ENCODE measurements at regions not wholly inside any gene's neighbourhood (a gene's known extent, or its start where the extent isn't known, plus 50 kb on each side); places are given as distances from the start of the nearest gene placed in this dataset.
"Not testable (repeated sequence)": the region's sequence is repeated elsewhere in the genome, so short reads cannot be mapped to it uniquely, and the experiment has no call there.

DNA sequence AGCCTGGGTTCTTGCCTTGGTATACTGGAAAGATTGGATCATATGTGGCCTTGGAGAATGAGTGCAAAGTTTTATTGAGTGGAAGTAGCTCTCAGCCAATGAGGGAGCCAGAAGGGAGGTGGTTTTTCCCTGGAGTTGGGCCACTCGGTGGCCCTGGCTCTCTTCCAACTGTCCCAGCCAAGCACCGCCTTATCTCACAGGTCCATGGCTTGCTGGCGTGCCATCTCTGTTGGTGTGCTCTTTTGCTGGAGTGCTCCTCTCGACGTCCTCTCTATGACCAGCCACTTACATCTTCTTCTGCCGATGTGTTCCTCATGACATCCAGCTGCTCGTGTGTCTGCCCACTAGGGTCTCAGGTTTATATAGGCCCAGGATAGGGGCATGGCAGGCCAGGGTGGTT, 505.9 kb upstream of the SYNCRIP start:
- no peaks in the 10 kb centered on the region for H3K27me3 ChIP-seq (replicated peaks; ENCODE audit: insufficient read depth)
- TF ChIP-seq, protein P1, sequence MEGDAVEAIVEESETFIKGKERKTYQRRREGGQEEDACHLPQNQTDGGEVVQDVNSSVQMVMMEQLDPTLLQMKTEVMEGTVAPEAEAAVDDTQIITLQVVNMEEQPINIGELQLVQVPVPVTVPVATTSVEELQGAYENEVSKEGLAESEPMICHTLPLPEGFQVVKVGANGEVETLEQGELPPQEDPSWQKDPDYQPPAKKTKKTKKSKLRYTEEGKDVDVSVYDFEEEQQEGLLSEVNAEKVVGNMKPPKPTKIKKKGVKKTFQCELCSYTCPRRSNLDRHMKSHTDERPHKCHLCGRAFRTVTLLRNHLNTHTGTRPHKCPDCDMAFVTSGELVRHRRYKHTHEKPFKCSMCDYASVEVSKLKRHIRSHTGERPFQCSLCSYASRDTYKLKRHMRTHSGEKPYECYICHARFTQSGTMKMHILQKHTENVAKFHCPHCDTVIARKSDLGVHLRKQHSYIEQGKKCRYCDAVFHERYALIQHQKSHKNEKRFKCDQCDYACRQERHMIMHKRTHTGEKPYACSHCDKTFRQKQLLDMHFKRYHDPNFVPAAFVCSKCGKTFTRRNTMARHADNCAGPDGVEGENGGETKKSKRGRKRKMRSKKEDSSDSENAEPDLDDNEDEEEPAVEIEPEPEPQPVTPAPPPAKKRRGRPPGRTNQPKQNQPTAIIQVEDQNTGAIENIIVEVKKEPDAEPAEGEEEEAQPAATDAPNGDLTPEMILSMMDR (IDR thresholded peaks at IDR 0.05), result no peak
- no peak overlapping the region for H3K4me3 ChIP-seq
- no peak overlapping the region for H3K27ac ChIP-seq
- no peak for DNase-seq (ENCODE audit: low spot score)
- no peaks in the 10 kb centered on the region for H3K9me3 ChIP-seq
- H3K36me3 ChIP-seq, result no peaks in the 10 kb centered on the region
- H3K4me1 ChIP-seq (ENCODE audit: control insufficient read depth in 1 of 2, low read depth in 2 of 2), result no peaks in the 10 kb centered on the region
- no peak for ATAC-seq (ENCODE audit: insufficient number of reproducible peaks, low FRiP score, low read depth)

DNA sequence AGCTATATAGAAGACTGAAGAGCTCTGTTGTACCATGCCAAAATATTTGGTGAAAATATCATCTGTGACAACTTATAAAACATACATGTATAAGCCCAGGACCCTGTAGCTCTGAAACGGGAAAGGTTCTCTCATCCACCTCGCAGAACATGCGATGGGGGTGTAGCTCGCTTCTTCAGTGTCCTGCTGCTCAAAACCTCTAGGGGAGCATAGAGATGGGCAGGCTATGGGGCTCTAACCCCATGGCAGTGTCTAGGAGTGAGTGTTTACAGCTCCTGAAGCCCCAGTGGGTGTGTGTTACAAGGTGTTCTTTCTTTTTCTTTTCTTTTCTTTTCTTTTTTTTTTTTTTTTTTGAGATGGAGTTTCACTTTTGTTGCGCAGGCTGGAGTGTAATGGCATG, 505.2 kb upstream of the SYNCRIP start:
- Histone ChIP-seq H3K27ac (no peak overlapping the region), H3K4me3 (no peak overlapping the region), H3K9me3 (no peaks in the 10 kb centered on the region), H3K36me3 (no peaks in the 10 kb centered on the region), H3K27me3 (replicated peaks; ENCODE audit: insufficient read depth) (no peaks in the 10 kb centered on the region), H3K4me1 (ENCODE audit: control insufficient read depth in 1 of 2, low read depth in 2 of 2) (no peaks in the 10 kb centered on the region)
- DNase-seq (ENCODE audit: low spot score), result no peak
- TF ChIP-seq, protein P1 (IDR thresholded peaks at IDR 0.05), result no peak
- ATAC-seq (ENCODE audit: insufficient number of reproducible peaks, low FRiP score, low read depth), result no peak

DNA sequence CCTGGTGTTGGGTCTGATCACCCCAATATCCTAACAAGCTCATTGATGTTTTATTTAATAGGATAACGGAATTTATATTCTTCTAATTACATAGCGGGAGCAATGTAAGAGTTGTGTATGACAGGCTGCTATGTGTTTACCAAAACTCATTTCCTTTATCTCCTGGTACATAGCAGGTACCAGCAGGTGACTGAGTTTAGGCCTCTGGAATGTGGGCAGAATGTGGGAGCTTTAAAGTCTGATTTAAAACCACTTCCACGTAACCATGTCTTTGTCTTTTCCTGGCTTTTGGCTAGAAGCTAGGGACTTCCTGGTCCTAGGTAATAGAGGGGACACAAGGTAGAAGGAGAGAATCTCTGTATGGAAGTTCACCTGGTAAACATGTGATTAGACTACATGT, 504.6 kb upstream of the SYNCRIP start:
- no peak for DNase-seq (ENCODE audit: low spot score)
- Histone ChIP-seq H3K27me3 (replicated peaks; ENCODE audit: insufficient read depth) (no peaks in the 10 kb centered on the region), H3K9me3 (no peaks in the 10 kb centered on the region), H3K4me3 (no peak overlapping the region), H3K4me1 (ENCODE audit: control insufficient read depth in 1 of 2, low read depth in 2 of 2) (no peaks in the 10 kb centered on the region), H3K27ac (no peak overlapping the region), H3K36me3 (no peaks in the 10 kb centered on the region)
- ATAC-seq (ENCODE audit: insufficient number of reproducible peaks, low FRiP score, low read depth), result no peak
- TF ChIP-seq, protein P1 (IDR thresholded peaks at IDR 0.05), result no peak

DNA sequence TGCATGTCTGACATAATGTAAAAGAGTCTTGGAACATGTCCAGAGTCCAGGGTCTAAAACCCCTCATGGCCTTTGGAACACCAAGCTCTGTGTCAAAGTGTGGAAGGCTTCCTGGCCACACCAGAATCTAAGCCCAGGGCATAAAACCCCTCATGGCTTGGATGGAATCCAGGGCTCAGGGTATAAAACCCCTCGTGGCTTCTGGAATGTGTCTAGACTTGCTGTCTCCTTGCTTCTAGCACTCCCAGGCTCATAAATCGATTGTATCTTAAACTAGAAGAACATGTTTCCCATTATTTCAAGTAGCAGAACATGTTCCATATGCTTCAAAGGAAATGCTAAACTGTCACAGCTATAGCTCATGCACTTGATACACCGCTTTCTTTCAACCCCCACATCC, 504.1 kb upstream of the SYNCRIP start:
- not testable (repeated sequence) for H3K9me3 ChIP-seq; H3K27me3 ChIP-seq (replicated peaks; ENCODE audit: insufficient read depth); DNase-seq (ENCODE audit: low spot score); ATAC-seq (ENCODE audit: insufficient number of reproducible peaks, low FRiP score, low read depth); H3K4me1 ChIP-seq (ENCODE audit: control insufficient read depth in 1 of 2, low read depth in 2 of 2); H3K27ac ChIP-seq; H3K36me3 ChIP-seq; H3K4me3 ChIP-seq

DNA sequence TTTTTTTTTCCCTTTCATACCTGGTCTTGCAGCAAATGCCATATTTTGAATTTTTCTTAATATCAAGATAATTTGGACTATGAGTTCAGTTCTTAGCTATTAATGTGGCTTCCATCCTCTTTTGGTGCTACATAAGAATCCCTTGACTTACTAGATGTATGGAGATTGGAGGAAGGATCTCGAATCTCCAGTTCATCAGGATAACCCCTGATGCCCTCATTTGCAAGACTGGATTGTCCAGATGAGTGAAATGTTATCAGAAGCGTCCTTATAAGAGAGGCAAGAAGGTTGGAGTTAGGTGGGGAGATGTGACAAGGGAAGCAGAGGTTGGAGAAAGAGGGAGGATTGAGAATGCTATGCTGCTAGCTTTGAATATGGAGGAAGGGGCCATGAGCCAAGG, 499.6 kb upstream of the SYNCRIP start:
- Histone ChIP-seq H3K27ac (no peak overlapping the region), H3K4me3 (no peak overlapping the region)

More for the DNA sequence above, 499.6 kb upstream of the SYNCRIP start:
- Histone ChIP-seq H3K36me3 (no peaks in the 10 kb centered on the region), H3K9me3 (no peaks in the 10 kb centered on the region), H3K4me1 (ENCODE audit: control insufficient read depth in 1 of 2, low read depth in 2 of 2) (no peaks in the 10 kb centered on the region), H3K27me3 (replicated peaks; ENCODE audit: insufficient read depth) (no peaks in the 10 kb centered on the region)
- TF ChIP-seq, protein P1 (IDR thresholded peaks at IDR 0.05), result no peak
- DNase-seq (ENCODE audit: low spot score) (no peak), ATAC-seq (ENCODE audit: insufficient number of reproducible peaks, low FRiP score, low read depth) (no peak)

Data from thoracic aorta (tissue), 2 donors.